HCT116 (cell line): ENCODE measurements at regions not wholly inside any gene's neighbourhood (a gene's known extent, or its start where the extent isn't known, plus 50 kb on each side); places are given as distances from the start of the nearest gene placed in this dataset.

Source experiments
- ATAC-seq: fragments of 200-7000 bp; cut with Tn5 transposase; 2 replicates; pipeline ENCODE4 v1.9.1; 2020; ENCODE audit warnings: mild to moderate bottlenecking, moderate library complexity
- BruUV-seq: library from RNA; stranded (reverse); fragments of 400-500 nt; replicated peaks from 2 replicates; lab custom pipeline; 2021; lab: Mats Ljungman, UMichigan
- CTCF ChIA-PET: fragments of 300-600 bp; sonication (Branson Sonifier 250); formaldehyde crosslinking; loops from one replicate; lab custom pipeline; 2021; ENCODE audit warnings: antibody characterized with exemption; lab: Charles Lee
- POLR2A ChIA-PET: fragments of 300-600, 350-600 bp; sonication (Branson Sonifier 250); formaldehyde crosslinking; loops from one replicate; lab custom pipeline; 2021; ENCODE audit warnings: antibody characterized with exemption; lab: Charles Lee
- RAD21 ChIA-PET, 2 experiments: fragments of 300-600 bp; sonication (Branson Sonifier 250); formaldehyde crosslinking; loops; one replicate each; lab custom pipeline; 2023; ENCODE audit warnings: low total read pairs in 2 of 2; ENCODE audit not compliant: uncharacterized antibody in 2 of 2, unreplicated experiment in 2 of 2, low non-redundant PET in 1 of 2; lab: Charles Lee
- DNase-seq: peaks from one replicate; pipeline ENCODE4 v3.0.0-alpha.2; 2010; ENCODE audit warnings: low read depth, low spot score
- H2AFZ ChIP-seq: fragments of 200-600 bp; shearing (Covaris generic), sonication (generic); 2 replicates; pipeline ENCODE4 v1.6.1; 2017; ENCODE audit warnings: low read depth, mixed run types, mixed read lengths, antibody characterized with exemption, low read length; ENCODE audit not compliant: poor library complexity, severe bottlenecking
- H3K27ac ChIP-seq: 2 replicates; pipeline ENCODE4 v1.5.1; 2012; ENCODE audit warnings: low read depth, low read length
- H3K27me3 ChIP-seq: fragments of 200-600 bp; sonication (generic); 2 replicates; pipeline ENCODE4 v1.6.1; 2016; ENCODE audit warnings: mixed run types, low read length, mixed read lengths; ENCODE audit not compliant: insufficient read depth
- H3K36me3 ChIP-seq, 2 experiments: fragments of 200-500 bp in 1 of 2; fragments of 200-600 bp in 1 of 2; sonication (Bioruptor generic) in 1 of 2; sonication (generic) in 1 of 2; 2 replicates each; pipeline versions ENCODE4 v1.5.1 to v1.6.1; 2014 to 2016; ENCODE audit warnings: low read length in 2 of 2, inconsistent platforms in 1 of 2, mixed read lengths in 1 of 2, mixed run types in 1 of 2; ENCODE audit not compliant: insufficient read depth in 2 of 2, control insufficient read depth in 1 of 2
- H3K4me1 ChIP-seq, 2 experiments: fragments of 200-600 bp in 1 of 2; sonication (generic) in 1 of 2; 2 replicates each; pipeline versions ENCODE4 v1.5.1 to v1.6.1; 2012 to 2017; ENCODE audit warnings: low read length in 2 of 2, inconsistent platforms in 1 of 2, mild to moderate bottlenecking in 1 of 2, mixed read lengths in 1 of 2, mixed run types in 1 of 2, moderate library complexity in 1 of 2; ENCODE audit not compliant: insufficient read depth in 2 of 2, control insufficient read depth in 1 of 2
- H3K4me2 ChIP-seq: fragments of 200-600 bp; sonication (generic); 2 replicates; pipeline ENCODE4 v1.6.1; 2017; ENCODE audit warnings: mixed run types, low read length, mixed read lengths
- H3K4me3 ChIP-seq, 2 experiments: fragments of 200-600 bp in 1 of 2; sonication (generic) in 1 of 2; replicated peaks in 1 of 2; 2 replicates each; pipeline ENCODE4 v1.5.1; 2011 to 2016; ENCODE audit warnings: low read length in 2 of 2, control low read depth in 1 of 2, low read depth in 1 of 2, mild to moderate bottlenecking in 1 of 2, mixed read lengths in 1 of 2, mixed run types in 1 of 2
- H3K79me2 ChIP-seq: fragments of 200-600 bp; sonication (generic); 2 replicates; pipeline ENCODE4 v1.6.1; 2017; ENCODE audit warnings: mild to moderate bottlenecking, mixed run types, low read length, moderate library complexity, mixed read lengths; ENCODE audit not compliant: insufficient read depth
- H3K9ac ChIP-seq: fragments of 200-600 bp; sonication (generic); 2 replicates; pipeline ENCODE4 v1.6.1; 2016; ENCODE audit warnings: low read length, mixed read lengths
- H3K9me2 ChIP-seq: fragments of 200-600 bp; sonication (generic), shearing (Covaris generic); 2 replicates; pipeline ENCODE4 v1.6.1; 2017; ENCODE audit warnings: mixed run types, mild to moderate bottlenecking, moderate library complexity; ENCODE audit not compliant: insufficient read depth
- H3K9me3 ChIP-seq, 2 experiments: fragments of 200-500 bp in 1 of 2; fragments of 200-600 bp in 1 of 2; sonication (Bioruptor generic) in 1 of 2; sonication (generic) in 1 of 2; 2 replicates each; pipeline ENCODE4 v1.6.1; 2014 to 2017; ENCODE audit warnings: low read length in 2 of 2, mixed read lengths in 2 of 2, inconsistent platforms in 1 of 2, low read depth in 1 of 2, mild to moderate bottlenecking in 1 of 2, mixed run types in 1 of 2, moderate library complexity in 1 of 2; ENCODE audit not compliant: control insufficient read depth in 1 of 2, insufficient read depth in 1 of 2
- H4K20me1 ChIP-seq: fragments of 200-600 bp; sonication (generic), shearing (Covaris generic); 2 replicates; pipeline ENCODE4 v1.6.1; 2017; ENCODE audit warnings: mixed run types, mild to moderate bottlenecking, moderate library complexity; ENCODE audit not compliant: insufficient read depth
- CTCF ChIP-seq, 3 experiments: fragments of 200-600 bp in 1 of 3; sonication (generic) in 1 of 3; IDR thresholded peaks in 2 of 3; conservative IDR thresholded peaks in 1 of 3; 2 replicates each; pipeline ENCODE4 v1.5.1; 2012 to 2017; ENCODE audit warnings: low read depth in 2 of 3, low read length in 2 of 3, antibody characterized with exemption in 1 of 3, borderline replicate concordance in 1 of 3, control low read depth in 1 of 3, mild to moderate bottlenecking in 1 of 3, mixed read lengths in 1 of 3, mixed run types in 1 of 3, moderate library complexity in 1 of 3; ENCODE audit not compliant: insufficient read depth in 1 of 3
- ELF1 ChIP-seq: IDR thresholded peaks from 2 replicates; pipeline ENCODE4 v1.6.1; 2012; ENCODE audit warnings: low read depth, borderline replicate concordance
- EZH2phosphoT487 ChIP-seq: fragments of 200-600 bp; IDR thresholded peaks from 2 replicates; pipeline ENCODE4 v1.6.1; 2018; ENCODE audit warnings: antibody characterized with exemption, borderline replicate concordance
- FOSL1 ChIP-seq: IDR thresholded peaks from 2 replicates; pipeline ENCODE4 v1.6.1; 2012; ENCODE audit warnings: low read depth
- JUND ChIP-seq: IDR thresholded peaks from 2 replicates; pipeline ENCODE4 v1.6.1; 2012
- MAX ChIP-seq: IDR thresholded peaks from 2 replicates; pipeline ENCODE4 v1.6.1; 2012
- RAD21 ChIP-seq: IDR thresholded peaks from 2 replicates; pipeline ENCODE4 v1.6.1; 2012; ENCODE audit warnings: low read depth, mild to moderate bottlenecking
- REST ChIP-seq: IDR thresholded peaks from 2 replicates; pipeline ENCODE4 v1.6.1; 2012; ENCODE audit warnings: low read depth
- SIN3A ChIP-seq: IDR thresholded peaks from 2 replicates; pipeline ENCODE4 v1.6.1; 2012; ENCODE audit warnings: low read depth
- SP1 ChIP-seq: IDR thresholded peaks from 2 replicates; pipeline ENCODE4 v1.6.1; 2012; ENCODE audit warnings: low read depth
- ZBTB33 ChIP-seq: IDR thresholded peaks from 2 replicates; pipeline ENCODE4 v1.6.1; 2011; ENCODE audit warnings: mild to moderate bottlenecking, low read length, moderate library complexity; ENCODE audit not compliant: insufficient replicate concordance; ENCODE audit errors: extremely low read depth
- intact Hi-C: fragments of 100-400 bp; cut with micrococcal nuclease; formaldehyde crosslinking; loops from 2 replicates; pipeline ENCODE4 v1.10.0; 2022

GRCh38 chr2:82814146-82814545 lies 1644.9 kb downstream of the SUCLG1 start:
- Histone ChIP-seq H3K9ac (no peak overlapping the region), H3K9me3 (no peaks in the 10 kb centered on the region), H3K4me2 (no peak overlapping the region), H2AFZ (no peak overlapping the region), H3K36me3 (no peaks in the 10 kb centered on the region), H3K9me2 (no peaks in the 10 kb centered on the region), H3K79me2 (no peaks in the 10 kb centered on the region), H4K20me1 (no peaks in the 10 kb centered on the region), H3K27ac (no peak overlapping the region), H3K4me3 (no peak overlapping the region), H3K27me3 (no peaks in the 10 kb centered on the region), H3K4me1 (no peaks in the 10 kb centered on the region)
- DNase-seq (no peak), ATAC-seq (no peak)
- POLR2A ChIA-PET = no interaction called here
- TF ChIP-seq MAX = no peak
- TF ChIP-seq JUND = no peak
- TF ChIP-seq SIN3A = no peak
- no peak for TF ChIP-seq EZH2phosphoT487
- no peak for TF ChIP-seq REST
- TF ChIP-seq RAD21 = no peak
- no peak for TF ChIP-seq ZBTB33
- no peak for TF ChIP-seq CTCF (IDR thresholded peaks at IDR 0.05 in 2 of 3, conservative IDR thresholded peaks at IDR 0.05 in 1 of 3; ENCODE audit: borderline replicate concordance in 1 of 3, insufficient read depth in 1 of 3, low read depth in 2 of 3, low read length in 2 of 3)
- TF ChIP-seq FOSL1 = no peak
- no peak for TF ChIP-seq SP1
- no peak for TF ChIP-seq ELF1
- intact Hi-C loops = no loop called here
- RAD21 ChIA-PET = no interaction called here
- CTCF ChIA-PET = no interaction called here
- no TSS peak for BruUV-seq
